Astrocyte (in vitro differentiated cells and primary cell): ENCODE measurements at regions not wholly inside any gene's neighbourhood (a gene's known extent, or its start where the extent isn't known, plus 50 kb on each side); places are given as distances from the start of the nearest gene placed in this dataset.

Experiments used
- EZH2 ChIP-seq: IDR thresholded peaks from 2 replicates; pipeline ENCODE4 v1.6.1; 2012; ENCODE audit warnings: mild to moderate bottlenecking, low read length, inconsistent platforms; ENCODE audit not compliant: insufficient read depth
- TF ChIP-seq, protein P1 (sequence below): IDR thresholded peaks from 2 replicates; pipeline ENCODE4 v1.5.1; 2011; ENCODE audit warnings: low read depth, mild to moderate bottlenecking, inconsistent platforms, low read length, moderate library complexity; ENCODE audit not compliant: insufficient read depth

DNA sequence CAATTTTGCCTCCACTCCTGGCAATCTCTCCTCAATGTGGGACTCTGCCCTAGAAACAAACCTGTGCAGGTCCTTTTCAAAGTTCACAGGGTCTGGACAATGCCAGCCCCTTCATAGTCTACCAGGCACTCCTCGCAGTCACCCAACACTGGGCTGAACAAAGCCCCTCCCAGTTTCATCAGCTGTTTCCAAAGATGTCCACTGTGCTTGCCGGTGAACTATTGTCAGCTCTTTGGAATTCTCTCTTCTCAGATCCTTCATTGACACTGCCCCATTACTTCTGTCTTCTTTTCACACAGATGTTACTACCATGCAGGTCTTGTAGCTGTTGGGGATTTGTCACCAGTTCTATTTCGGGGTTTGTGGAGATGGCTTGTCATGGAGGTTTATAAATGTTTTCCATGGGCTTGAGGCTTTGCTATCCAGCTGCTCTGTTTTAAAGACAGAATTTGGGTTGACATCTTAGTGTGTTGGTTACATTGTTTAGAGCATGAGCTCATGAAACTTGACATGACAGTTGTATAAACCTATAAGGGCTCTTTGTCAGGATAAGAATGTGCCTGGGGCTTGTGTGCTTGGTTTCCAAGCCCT, 77.3 kb upstream of the DHRS4 start:
- TF ChIP-seq, protein P1, sequence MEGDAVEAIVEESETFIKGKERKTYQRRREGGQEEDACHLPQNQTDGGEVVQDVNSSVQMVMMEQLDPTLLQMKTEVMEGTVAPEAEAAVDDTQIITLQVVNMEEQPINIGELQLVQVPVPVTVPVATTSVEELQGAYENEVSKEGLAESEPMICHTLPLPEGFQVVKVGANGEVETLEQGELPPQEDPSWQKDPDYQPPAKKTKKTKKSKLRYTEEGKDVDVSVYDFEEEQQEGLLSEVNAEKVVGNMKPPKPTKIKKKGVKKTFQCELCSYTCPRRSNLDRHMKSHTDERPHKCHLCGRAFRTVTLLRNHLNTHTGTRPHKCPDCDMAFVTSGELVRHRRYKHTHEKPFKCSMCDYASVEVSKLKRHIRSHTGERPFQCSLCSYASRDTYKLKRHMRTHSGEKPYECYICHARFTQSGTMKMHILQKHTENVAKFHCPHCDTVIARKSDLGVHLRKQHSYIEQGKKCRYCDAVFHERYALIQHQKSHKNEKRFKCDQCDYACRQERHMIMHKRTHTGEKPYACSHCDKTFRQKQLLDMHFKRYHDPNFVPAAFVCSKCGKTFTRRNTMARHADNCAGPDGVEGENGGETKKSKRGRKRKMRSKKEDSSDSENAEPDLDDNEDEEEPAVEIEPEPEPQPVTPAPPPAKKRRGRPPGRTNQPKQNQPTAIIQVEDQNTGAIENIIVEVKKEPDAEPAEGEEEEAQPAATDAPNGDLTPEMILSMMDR: no peak
- TF ChIP-seq EZH2: no peak
